ENCODE measurements at regions not wholly inside any gene's neighbourhood (a gene's known extent, or its start where the extent isn't known, plus 50 kb on each side); places are given as distances from the start of the nearest gene placed in this dataset.

DNA sequence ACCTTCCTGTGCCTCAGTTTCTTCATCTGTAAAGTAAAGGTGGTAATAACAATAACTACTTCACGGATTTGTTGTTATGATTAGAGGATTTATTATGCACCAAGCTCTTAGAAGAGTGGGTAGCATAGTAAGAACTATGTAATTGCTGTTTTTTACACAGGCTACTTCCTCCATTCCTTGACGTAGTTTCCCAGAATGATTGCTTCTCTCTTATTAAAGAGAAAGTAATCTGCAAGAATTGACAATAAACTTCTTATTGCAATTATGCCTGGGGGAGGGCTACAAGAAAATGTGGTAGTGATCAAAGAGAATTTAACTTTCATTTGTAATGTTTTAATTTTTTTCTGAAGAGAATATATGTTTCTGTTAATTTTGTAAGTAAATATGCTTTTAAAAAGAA lies 238.7 kb downstream of the GASK1B start:
- TF ChIP-seq, protein P1, sequence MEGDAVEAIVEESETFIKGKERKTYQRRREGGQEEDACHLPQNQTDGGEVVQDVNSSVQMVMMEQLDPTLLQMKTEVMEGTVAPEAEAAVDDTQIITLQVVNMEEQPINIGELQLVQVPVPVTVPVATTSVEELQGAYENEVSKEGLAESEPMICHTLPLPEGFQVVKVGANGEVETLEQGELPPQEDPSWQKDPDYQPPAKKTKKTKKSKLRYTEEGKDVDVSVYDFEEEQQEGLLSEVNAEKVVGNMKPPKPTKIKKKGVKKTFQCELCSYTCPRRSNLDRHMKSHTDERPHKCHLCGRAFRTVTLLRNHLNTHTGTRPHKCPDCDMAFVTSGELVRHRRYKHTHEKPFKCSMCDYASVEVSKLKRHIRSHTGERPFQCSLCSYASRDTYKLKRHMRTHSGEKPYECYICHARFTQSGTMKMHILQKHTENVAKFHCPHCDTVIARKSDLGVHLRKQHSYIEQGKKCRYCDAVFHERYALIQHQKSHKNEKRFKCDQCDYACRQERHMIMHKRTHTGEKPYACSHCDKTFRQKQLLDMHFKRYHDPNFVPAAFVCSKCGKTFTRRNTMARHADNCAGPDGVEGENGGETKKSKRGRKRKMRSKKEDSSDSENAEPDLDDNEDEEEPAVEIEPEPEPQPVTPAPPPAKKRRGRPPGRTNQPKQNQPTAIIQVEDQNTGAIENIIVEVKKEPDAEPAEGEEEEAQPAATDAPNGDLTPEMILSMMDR (IDR thresholded peaks at IDR 0.05; ENCODE audit: insufficient read depth, low read length, severe bottlenecking), result no peak
- DNase-seq (ENCODE audit: low read depth) (no peak), FAIRE-seq (no peak)
- no peak overlapping the region for H3K4me3 ChIP-seq (ENCODE audit: low read depth, low read length)
- no peaks in the 10 kb centered on the region for H3K27me3 ChIP-seq (ENCODE audit: control insufficient read depth, insufficient read depth, low read length)
- H3K36me3 ChIP-seq (ENCODE audit: control insufficient read depth, insufficient read depth, low read length), result no peaks in the 10 kb centered on the region

DNA sequence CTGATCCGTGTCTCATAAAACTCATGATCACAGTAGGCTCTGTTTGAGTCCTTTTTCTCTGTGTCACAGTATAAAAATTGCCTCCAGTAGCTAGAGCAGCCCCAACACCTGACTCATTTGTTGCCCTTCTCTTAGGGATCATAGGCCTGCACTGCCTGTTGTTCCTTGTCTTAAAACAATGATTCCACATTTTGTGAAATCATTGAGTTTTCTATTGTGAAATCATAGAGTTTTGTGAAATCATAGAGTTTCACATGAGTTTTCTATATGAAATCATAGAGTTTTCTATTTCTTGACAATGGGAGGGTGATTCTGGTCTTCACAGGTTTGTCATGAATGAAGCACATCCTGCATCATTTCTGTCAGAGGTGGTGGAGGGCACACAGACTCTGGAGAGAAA lies 239.9 kb downstream of the GASK1B start:
- TF ChIP-seq, protein P1 (IDR thresholded peaks at IDR 0.05; ENCODE audit: insufficient read depth, low read length, severe bottlenecking), result no peak
- FAIRE-seq (no peak), DNase-seq (ENCODE audit: low read depth) (no peak)
- H3K27me3 ChIP-seq (ENCODE audit: control insufficient read depth, insufficient read depth, low read length), result no peaks in the 10 kb centered on the region
- no peaks in the 10 kb centered on the region for H3K36me3 ChIP-seq (ENCODE audit: control insufficient read depth, insufficient read depth, low read length)
- no peak overlapping the region for H3K4me3 ChIP-seq (ENCODE audit: low read depth, low read length)

DNA sequence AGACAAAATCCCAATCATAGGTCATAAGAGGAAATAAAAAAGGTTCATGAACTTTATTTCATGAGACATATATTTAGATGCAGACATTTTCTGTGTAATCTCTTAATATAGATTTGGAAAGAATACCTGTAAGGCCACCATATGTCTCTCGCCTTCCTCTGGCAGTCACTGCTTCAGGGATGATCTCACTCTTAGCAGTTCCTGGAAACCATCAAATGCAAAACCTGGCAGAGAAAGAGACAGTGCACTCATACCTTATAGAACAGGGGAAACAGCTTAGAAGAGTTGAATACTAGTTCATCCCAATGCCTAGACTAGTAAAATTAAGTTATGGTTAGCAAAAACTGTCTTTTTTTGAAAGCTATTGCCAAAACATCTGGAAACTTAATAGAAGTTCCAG lies 243.3 kb downstream of the GASK1B start:
- no peaks in the 10 kb centered on the region for H3K36me3 ChIP-seq (ENCODE audit: control insufficient read depth, insufficient read depth, low read length)
- FAIRE-seq (no peak), DNase-seq (ENCODE audit: low read depth) (no peak)
- TF ChIP-seq, protein P1 (IDR thresholded peaks at IDR 0.05; ENCODE audit: insufficient read depth, low read length, severe bottlenecking), result no peak
- no peak overlapping the region for H3K4me3 ChIP-seq (ENCODE audit: low read depth, low read length)
- no peaks in the 10 kb centered on the region for H3K27me3 ChIP-seq (ENCODE audit: control insufficient read depth, insufficient read depth, low read length)

DNA sequence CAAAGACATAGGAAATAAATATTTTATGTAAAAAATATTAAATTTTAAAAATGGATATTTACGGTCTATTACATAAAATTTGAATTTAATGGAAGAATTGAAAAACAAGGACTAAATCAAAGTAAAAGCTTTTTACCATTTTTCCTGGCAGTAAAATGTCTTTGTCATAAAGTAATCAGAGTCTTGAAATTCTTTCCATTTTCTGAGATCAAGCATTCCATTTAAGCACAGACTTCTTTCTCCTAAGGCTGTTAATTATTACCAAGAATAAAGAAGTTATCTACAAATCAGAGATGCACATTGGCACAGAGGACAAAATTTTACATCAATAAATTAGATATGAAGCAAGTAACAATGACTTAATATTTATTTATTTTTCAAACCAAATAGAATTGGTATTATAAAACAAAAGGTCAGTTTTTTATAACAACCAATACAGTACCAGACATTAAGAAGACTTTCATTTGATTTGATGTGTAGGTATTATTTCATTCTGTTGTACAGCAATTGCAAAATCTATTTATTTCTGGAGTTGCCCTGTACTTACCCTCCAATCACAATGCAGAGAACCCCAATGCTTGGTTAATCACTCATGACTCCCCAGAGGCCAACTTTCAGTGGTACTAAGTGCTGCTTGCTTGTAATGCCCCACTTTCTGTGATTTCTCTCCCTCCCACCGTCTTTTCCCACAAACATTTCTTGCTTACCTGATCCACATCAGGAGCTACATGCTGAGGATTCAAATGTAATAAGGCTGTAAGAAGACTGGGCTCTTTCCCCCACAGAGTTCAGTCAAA lies 254.6 kb downstream of the GASK1B start:
- FAIRE-seq (no peak), DNase-seq (ENCODE audit: low read depth) (no peak)
- H3K27me3 ChIP-seq (ENCODE audit: control insufficient read depth, insufficient read depth, low read length), result no peaks in the 10 kb centered on the region
- H3K4me3 ChIP-seq (ENCODE audit: low read depth, low read length), result no peak overlapping the region
- TF ChIP-seq, protein P1 (IDR thresholded peaks at IDR 0.05; ENCODE audit: insufficient read depth, low read length, severe bottlenecking), result no peak
- no peaks in the 10 kb centered on the region for H3K36me3 ChIP-seq (ENCODE audit: control insufficient read depth, insufficient read depth, low read length)

DNA sequence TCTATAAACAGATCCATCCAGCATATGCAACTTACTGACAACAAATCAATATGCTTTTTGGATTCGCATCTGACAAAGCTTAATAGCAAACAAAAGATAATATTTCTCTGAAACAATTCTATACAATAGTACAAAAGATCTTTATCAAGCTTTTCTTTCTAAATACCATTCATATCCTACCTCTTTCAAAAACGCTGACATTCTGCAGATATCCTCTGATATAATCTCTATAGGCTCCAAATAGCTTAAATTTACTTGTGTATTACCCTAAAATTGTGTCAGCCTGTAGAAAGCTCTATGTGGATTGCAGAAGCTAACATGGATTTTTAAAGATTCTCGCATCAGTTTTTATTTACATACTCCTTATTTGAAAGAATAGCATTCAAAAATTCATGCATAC lies 260.6 kb downstream of the GASK1B start:
- H3K27me3 ChIP-seq (ENCODE audit: control insufficient read depth, insufficient read depth, low read length), result no peaks in the 10 kb centered on the region
- FAIRE-seq, result no peak
- TF ChIP-seq, protein P1 (IDR thresholded peaks at IDR 0.05; ENCODE audit: insufficient read depth, low read length, severe bottlenecking), result no peak
- no peak overlapping the region for H3K4me3 ChIP-seq (ENCODE audit: low read depth, low read length)
- H3K36me3 ChIP-seq (ENCODE audit: control insufficient read depth, insufficient read depth, low read length), result no peaks in the 10 kb centered on the region
- no peak for DNase-seq (ENCODE audit: low read depth)

DNA sequence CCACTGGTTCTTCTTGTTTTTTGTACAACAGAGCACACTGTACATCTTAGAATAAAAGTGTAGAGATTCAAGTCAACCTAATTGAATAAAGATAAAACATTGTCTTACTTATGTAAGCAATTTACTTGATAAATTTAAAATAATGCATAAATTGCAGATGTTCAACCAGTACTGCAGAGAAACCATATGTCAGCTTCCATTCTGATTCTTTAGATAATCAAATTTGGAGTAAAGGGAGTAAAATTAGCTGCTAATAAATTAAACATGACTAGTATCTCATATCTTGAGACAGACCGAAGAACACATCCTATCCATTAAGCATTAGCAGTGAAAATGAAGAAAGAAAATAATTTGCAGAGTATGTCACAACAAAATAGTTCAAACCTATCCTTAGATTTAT lies 261.2 kb downstream of the GASK1B start:
- no peak for FAIRE-seq
- DNase-seq (ENCODE audit: low read depth), result no peak

More for the DNA sequence above, 261.2 kb downstream of the GASK1B start:
- H3K36me3 ChIP-seq (ENCODE audit: control insufficient read depth, insufficient read depth, low read length), result no peaks in the 10 kb centered on the region
- no peak overlapping the region for H3K4me3 ChIP-seq (ENCODE audit: low read depth, low read length)
- H3K27me3 ChIP-seq (ENCODE audit: control insufficient read depth, insufficient read depth, low read length), result no peaks in the 10 kb centered on the region
- TF ChIP-seq, protein P1 (IDR thresholded peaks at IDR 0.05; ENCODE audit: insufficient read depth, low read length, severe bottlenecking), result no peak

Data from bronchial epithelial cell (primary cell).